ENCODE measurements at regions not wholly inside any gene's neighbourhood (a gene's known extent, or its start where the extent isn't known, plus 50 kb on each side); places are given as distances from the start of the nearest gene placed in this dataset.

- intact Hi-C loops (cut with DNase I): no loop called here
- WGBS, 4 donors: 70 to 87% (median 82%) methylated on average over 2 of the region's 2 CpGs
- Histone ChIP-seq H3K9me3 (peaks cover 0 to 19% (median 4%) of the 10 kb centered on the region in 12 donors), H3K27me3 (no peaks in the 10 kb centered on the region), H3K36me3 (no peaks in the 10 kb centered on the region), H3K27ac (no peak overlapping the region), H3K4me1 (no peaks in the 10 kb centered on the region), H3K4me3 (no peak overlapping the region)
- no peak for DNase-seq
- ATAC-seq: no peak
- TF ChIP-seq CTCF (IDR thresholded peaks at IDR 0.05) (no peak), POLR2A (IDR thresholded peaks at IDR 0.05) (no peak)
Observed at GRCh38 chr4:151946718-151947117, 185.9 kb upstream of the GATB start.

GRCh38 chr4:151942971-151943370, 182.2 kb upstream of the GATB start:
- WGBS, 4 donors: 85 to 100% (median 95%) methylated on average over 3 of the region's 3 CpGs
- intact Hi-C loops (cut with DNase I): no loop called here
- Histone ChIP-seq H3K4me1 (no peaks in the 10 kb centered on the region), H3K4me3 (no peak overlapping the region), H3K9me3 (peaks cover 0 to 19% (median 4%) of the 10 kb centered on the region in 12 donors), H3K27ac (no peak overlapping the region), H3K36me3 (no peaks in the 10 kb centered on the region), H3K27me3 (no peaks in the 10 kb centered on the region)
- TF ChIP-seq POLR2A (IDR thresholded peaks at IDR 0.05) (no peak), CTCF (IDR thresholded peaks at IDR 0.05) (no peak)
- ATAC-seq (no peak), DNase-seq (no peak)

- ATAC-seq (no peak), DNase-seq (no peak)
- TF ChIP-seq POLR2A (IDR thresholded peaks at IDR 0.05): no peak
- no peak for TF ChIP-seq CTCF (IDR thresholded peaks at IDR 0.05)
- Histone ChIP-seq H3K36me3 (no peaks in the 10 kb centered on the region), H3K27ac (no peak overlapping the region), H3K27me3 (no peaks in the 10 kb centered on the region), H3K4me1 (no peaks in the 10 kb centered on the region), H3K9me3 (peaks cover 0 to 2% (median 0%) of the 10 kb centered on the region in 12 donors), H3K4me3 (no peak overlapping the region)
- intact Hi-C loops (cut with DNase I): no loop called here
- 87 to 98% (median 93%) methylated on average over 3 of the region's 3 CpGs for WGBS, 4 donors
Observed at GRCh38 chr4:151940926-151941617, 180.3 kb upstream of the GATB start.

- WGBS, 4 donors: 88 to 95% (median 91%) methylated on average over 2 of the region's 2 CpGs
- Histone ChIP-seq H3K36me3 (no peaks in the 10 kb centered on the region), H3K4me3 (no peak overlapping the region), H3K27ac (no peak overlapping the region), H3K4me1 (peaks cover 0 to 1% (median 0%) of the 10 kb centered on the region in 12 donors), H3K9me3 (no peaks in the 10 kb centered on the region), H3K27me3 (no peaks in the 10 kb centered on the region)
- DNase-seq (no peak), ATAC-seq (no peak)
- intact Hi-C loops (cut with DNase I): no loop called here
- TF ChIP-seq POLR2A (IDR thresholded peaks at IDR 0.05): no peak
- TF ChIP-seq CTCF (IDR thresholded peaks at IDR 0.05): no peak
Observed at GRCh38 chr4:151940291-151940690, 179.5 kb upstream of the GATB start.
